ENCODE measurements at regions not wholly inside any gene's neighbourhood (a gene's known extent, or its start where the extent isn't known, plus 50 kb on each side); places are given as distances from the start of the nearest gene placed in this dataset.

DNA sequence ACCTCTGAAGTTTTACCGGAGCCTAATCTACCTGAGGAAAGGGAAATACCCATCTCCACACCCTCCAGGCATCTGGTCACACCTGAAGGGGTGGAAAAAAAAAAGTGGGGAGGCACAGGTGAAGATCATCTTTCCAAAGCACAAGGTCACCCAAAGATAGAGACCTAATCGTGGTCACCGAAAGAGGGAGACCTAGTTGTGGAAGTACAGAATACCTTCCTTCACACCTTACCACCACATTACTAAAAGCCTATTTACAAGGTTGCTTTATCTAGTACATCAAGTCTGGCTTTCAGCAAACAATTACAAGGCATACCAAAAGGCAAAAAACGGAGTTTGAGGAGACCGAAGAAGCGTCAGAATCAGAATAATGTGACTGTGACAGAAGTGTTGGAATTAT is 110.0 kb upstream of the ARPP21 start:
- TF ChIP-seq ETV6 (conservative IDR thresholded peaks at IDR 0.05 in 1 of 2, IDR thresholded peaks at IDR 0.05 in 1 of 2; ENCODE audit: borderline replicate concordance in 1 of 2, low read depth in 1 of 2) (no peak), TCF12 (IDR thresholded peaks at IDR 0.05; ENCODE audit: low read depth, low read length) (no peak), ATF7 (IDR thresholded peaks at IDR 0.05; ENCODE audit: low read depth) (no peak), MXI1 (IDR thresholded peaks at IDR 0.05; ENCODE audit: low read depth, low read length) (no peak), IKZF1 (conservative IDR thresholded peaks at IDR 0.05) (no peak), ZBED1 (IDR thresholded peaks at IDR 0.05; ENCODE audit: borderline replicate concordance) (no peak), ASH2L (IDR thresholded peaks at IDR 0.05; ENCODE audit: borderline replicate concordance, low read depth) (no peak), TCF3 (IDR thresholded peaks at IDR 0.05; ENCODE audit: borderline replicate concordance, insufficient read depth, low read depth, low read length) (no peak), IRF4 (IDR thresholded peaks at IDR 0.05; ENCODE audit: low read depth, low read length) (no peak), NR2C1 (IDR thresholded peaks at IDR 0.05) (no peak)
- TF ChIP-seq, protein P1, sequence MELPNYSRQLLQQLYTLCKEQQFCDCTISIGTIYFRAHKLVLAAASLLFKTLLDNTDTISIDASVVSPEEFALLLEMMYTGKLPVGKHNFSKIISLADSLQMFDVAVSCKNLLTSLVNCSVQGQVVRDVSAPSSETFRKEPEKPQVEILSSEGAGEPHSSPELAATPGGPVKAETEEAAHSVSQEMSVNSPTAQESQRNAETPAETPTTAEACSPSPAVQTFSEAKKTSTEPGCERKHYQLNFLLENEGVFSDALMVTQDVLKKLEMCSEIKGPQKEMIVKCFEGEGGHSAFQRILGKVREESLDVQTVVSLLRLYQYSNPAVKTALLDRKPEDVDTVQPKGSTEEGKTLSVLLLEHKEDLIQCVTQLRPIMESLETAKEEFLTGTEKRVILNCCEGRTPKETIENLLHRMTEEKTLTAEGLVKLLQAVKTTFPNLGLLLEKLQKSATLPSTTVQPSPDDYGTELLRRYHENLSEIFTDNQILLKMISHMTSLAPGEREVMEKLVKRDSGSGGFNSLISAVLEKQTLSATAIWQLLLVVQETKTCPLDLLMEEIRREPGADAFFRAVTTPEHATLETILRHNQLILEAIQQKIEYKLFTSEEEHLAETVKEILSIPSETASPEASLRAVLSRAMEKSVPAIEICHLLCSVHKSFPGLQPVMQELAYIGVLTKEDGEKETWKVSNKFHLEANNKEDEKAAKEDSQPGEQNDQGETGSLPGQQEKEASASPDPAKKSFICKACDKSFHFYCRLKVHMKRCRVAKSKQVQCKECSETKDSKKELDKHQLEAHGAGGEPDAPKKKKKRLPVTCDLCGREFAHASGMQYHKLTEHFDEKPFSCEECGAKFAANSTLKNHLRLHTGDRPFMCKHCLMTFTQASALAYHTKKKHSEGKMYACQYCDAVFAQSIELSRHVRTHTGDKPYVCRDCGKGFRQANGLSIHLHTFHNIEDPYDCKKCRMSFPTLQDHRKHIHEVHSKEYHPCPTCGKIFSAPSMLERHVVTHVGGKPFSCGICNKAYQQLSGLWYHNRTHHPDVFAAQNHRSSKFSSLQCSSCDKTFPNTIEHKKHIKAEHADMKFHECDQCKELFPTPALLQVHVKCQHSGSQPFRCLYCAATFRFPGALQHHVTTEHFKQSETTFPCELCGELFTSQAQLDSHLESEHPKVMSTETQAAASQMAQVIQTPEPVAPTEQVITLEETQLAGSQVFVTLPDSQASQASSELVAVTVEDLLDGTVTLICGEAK (IDR thresholded peaks at IDR 0.05; ENCODE audit: borderline replicate concordance) = no peak
- TF ChIP-seq, protein P2, sequence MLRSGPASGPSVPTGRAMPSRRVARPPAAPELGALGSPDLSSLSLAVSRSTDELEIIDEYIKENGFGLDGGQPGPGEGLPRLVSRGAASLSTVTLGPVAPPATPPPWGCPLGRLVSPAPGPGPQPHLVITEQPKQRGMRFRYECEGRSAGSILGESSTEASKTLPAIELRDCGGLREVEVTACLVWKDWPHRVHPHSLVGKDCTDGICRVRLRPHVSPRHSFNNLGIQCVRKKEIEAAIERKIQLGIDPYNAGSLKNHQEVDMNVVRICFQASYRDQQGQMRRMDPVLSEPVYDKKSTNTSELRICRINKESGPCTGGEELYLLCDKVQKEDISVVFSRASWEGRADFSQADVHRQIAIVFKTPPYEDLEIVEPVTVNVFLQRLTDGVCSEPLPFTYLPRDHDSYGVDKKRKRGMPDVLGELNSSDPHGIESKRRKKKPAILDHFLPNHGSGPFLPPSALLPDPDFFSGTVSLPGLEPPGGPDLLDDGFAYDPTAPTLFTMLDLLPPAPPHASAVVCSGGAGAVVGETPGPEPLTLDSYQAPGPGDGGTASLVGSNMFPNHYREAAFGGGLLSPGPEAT (IDR thresholded peaks at IDR 0.05; ENCODE audit: low read depth) = no peak
- TF ChIP-seq, protein P3, sequence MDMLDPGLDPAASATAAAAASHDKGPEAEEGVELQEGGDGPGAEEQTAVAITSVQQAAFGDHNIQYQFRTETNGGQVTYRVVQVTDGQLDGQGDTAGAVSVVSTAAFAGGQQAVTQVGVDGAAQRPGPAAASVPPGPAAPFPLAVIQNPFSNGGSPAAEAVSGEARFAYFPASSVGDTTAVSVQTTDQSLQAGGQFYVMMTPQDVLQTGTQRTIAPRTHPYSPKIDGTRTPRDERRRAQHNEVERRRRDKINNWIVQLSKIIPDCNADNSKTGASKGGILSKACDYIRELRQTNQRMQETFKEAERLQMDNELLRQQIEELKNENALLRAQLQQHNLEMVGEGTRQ (IDR thresholded peaks at IDR 0.05; ENCODE audit: borderline replicate concordance, low read depth, low read length) = no peak
- TF ChIP-seq, protein P4, sequence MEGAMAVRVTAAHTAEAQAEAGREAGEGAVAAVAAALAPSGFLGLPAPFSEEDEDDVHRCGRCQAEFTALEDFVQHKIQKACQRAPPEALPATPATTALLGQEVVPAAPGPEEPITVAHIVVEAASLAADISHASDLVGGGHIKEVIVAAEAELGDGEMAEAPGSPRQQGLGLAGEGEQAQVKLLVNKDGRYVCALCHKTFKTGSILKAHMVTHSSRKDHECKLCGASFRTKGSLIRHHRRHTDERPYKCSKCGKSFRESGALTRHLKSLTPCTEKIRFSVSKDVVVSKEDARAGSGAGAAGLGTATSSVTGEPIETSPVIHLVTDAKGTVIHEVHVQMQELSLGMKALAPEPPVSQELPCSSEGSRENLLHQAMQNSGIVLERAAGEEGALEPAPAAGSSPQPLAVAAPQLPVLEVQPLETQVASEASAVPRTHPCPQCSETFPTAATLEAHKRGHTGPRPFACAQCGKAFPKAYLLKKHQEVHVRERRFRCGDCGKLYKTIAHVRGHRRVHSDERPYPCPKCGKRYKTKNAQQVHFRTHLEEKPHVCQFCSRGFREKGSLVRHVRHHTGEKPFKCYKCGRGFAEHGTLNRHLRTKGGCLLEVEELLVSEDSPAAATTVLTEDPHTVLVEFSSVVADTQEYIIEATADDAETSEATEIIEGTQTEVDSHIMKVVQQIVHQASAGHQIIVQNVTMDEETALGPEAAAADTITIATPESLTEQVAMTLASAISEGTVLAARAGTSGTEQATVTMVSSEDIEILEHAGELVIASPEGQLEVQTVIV (IDR thresholded peaks at IDR 0.05; ENCODE audit: borderline replicate concordance, partially characterized antibody) = no peak

More for the DNA sequence above, 110.0 kb upstream of the ARPP21 start:
- H3K4me3 ChIP-seq = no peak overlapping the region
- no peak for FAIRE-seq
- H3K27me3 ChIP-seq (replicated peaks in 1 of 2; ENCODE audit: control insufficient read depth in 2 of 2, insufficient read depth in 2 of 2, low read length in 1 of 2) = no peaks in the 10 kb centered on the region
- H3K9ac ChIP-seq (ENCODE audit: control insufficient read depth, insufficient read depth, low read length) = no peak overlapping the region
- ChIA-PET RAD21 (ENCODE audit: unreplicated experiment) (no interaction called here), CTCF (no interaction called here), SMC1A (ENCODE audit: uncharacterized antibody, unreplicated experiment) (interaction anchor here (1.0 kb wide), 1 partner anchor 11 kb away, joined by 4 read pairs; no protein-coding TSS in a partner anchor), POLR2A (no interaction called here)
- no peaks in the 10 kb centered on the region for H3K9me3 ChIP-seq (replicated peaks; ENCODE audit: control insufficient read depth, insufficient read depth, low read length)
- no peaks in the 10 kb centered on the region for H3K4me1 ChIP-seq (ENCODE audit: control insufficient read depth, insufficient read depth, low read length)
- no peak overlapping the region for H3K4me2 ChIP-seq (ENCODE audit: control insufficient read depth, insufficient read depth)
- no peaks in the 10 kb centered on the region for H3K36me3 ChIP-seq (ENCODE audit: control insufficient read depth in 2 of 2, insufficient read depth in 2 of 2, low read length in 1 of 2)
- WGBS (ENCODE audit: insufficient coverage, insufficient replicate concordance, low lambda C conversion rate, missing lambda C conversion rate) = 46% methylated on average over 6 of the region's 6 CpGs
- no peaks in the 10 kb centered on the region for H3K79me2 ChIP-seq (ENCODE audit: control insufficient read depth, insufficient read depth, low read length)
- no peak overlapping the region for H2AFZ ChIP-seq (ENCODE audit: control insufficient read depth, low read depth, low read length)
- no peak for ATAC-seq
- in situ Hi-C loops (cut with MboI) (no loop called here), intact Hi-C loops (cut with micrococcal nuclease; ENCODE audit: unreplicated experiment) (no loop called here)
- H3K27ac ChIP-seq (ENCODE audit: control insufficient read depth, insufficient read depth) = no peak overlapping the region
- BruUV-seq (replicated peaks) = no TSS peak
- no peaks in the 10 kb centered on the region for H4K20me1 ChIP-seq (ENCODE audit: control insufficient read depth, insufficient read depth)
- no peak for DNase-seq (ENCODE audit: low read depth, low spot score)
